ENCODE measurements at regions not wholly inside any gene's neighbourhood (a gene's known extent, or its start where the extent isn't known, plus 50 kb on each side); places are given as distances from the start of the nearest gene placed in this dataset.
"Not testable (repeated sequence)": the region's sequence is repeated elsewhere in the genome, so short reads cannot be mapped to it uniquely, and the experiment has no call there.

DNA sequence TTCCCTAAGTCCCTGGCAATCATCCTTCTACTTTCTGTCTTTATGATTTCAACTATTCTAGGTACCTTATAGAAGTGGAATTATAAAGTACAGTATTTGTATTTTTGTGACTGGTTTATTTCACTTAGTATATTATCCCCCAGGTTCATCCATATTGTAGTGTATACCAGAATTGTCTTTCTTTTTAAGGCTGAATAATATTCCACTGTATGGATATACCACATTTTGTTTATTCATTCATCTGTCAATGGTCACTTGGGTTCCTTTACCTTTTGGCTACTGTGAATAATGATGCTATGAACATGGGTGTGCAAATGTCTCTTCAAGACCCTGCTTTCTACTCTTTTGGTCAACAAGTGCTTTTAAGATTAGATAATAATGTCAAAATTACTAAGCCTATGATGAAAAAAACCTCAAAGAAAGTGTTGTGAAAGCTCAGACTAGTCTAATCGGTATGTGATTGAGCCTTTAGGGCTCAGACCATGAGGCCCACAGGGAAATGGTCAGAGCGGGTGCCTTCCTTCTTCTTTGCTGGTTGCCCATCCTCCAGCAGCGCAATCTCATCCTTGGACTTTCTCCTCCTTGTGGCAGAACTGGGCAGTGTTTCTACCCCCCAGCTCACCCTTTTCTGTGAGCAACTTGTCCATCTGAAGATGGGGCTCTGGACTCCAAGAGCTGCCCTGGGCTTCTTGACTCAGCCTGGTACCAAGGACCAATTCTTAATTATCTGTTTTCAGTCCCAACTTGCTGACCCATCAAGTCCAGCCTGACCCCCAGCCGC, 105.4 kb downstream of the TTC8 start:
- no peak for DNase-seq (ENCODE audit: low spot score)

DNA sequence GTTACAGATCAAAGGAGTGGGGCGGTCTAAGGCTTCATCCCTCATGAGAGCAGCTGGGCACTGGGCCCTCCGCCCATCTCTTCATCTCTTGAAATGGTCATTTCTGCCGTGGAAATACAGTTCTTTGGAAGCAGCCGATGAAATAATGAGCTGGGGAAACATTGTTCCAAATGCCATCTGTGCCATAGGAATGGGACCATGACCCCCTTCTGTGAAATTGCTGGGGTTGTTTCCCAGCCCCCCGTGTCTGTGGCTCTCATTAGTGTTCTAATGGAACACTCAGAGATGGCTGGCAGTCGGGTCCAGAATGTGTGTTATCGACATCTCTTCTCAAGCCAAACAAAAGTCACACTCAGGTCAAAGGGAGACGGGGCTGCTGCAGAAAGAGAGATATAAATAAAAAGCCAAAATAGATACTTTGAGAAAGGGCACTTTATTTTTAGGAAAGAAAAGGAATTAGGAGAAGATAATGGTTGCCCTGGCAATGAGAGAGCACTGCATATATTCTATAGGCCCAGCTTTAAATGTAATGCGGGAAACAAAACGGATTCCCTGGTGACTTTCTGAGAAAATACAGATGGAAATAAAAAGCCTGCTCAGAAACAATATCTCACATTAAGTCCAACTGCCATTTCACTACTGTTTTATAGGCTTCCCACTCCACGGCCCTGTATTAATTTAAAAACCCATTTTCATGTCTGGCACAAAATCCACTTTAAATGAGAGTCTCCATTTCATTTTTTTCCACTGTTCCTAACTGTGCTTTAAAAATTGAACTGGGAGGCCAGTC, 107.1 kb downstream of the TTC8 start:
- no peak for DNase-seq (ENCODE audit: low spot score)

DNA sequence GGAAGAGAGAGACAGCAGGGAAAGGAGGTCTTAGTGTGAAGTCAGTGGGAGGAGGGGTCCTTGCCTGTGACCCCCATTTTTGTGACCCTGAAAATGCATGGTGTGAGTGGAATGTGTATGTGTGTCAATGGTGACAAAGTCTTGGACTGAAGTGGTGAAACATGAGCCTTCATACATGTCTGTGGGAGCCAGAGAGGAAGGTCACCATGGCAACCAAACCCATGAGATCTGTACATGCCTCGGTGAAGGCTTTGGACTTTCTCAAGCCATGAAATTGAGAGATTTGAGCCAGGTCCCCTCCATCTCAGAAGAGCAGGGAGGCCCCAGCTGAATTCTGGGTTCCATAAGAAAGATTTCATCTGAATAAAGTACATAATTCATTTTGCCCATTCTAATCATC, 108.7 kb downstream of the TTC8 start:
- DNase-seq (ENCODE audit: low spot score): no peak

DNA sequence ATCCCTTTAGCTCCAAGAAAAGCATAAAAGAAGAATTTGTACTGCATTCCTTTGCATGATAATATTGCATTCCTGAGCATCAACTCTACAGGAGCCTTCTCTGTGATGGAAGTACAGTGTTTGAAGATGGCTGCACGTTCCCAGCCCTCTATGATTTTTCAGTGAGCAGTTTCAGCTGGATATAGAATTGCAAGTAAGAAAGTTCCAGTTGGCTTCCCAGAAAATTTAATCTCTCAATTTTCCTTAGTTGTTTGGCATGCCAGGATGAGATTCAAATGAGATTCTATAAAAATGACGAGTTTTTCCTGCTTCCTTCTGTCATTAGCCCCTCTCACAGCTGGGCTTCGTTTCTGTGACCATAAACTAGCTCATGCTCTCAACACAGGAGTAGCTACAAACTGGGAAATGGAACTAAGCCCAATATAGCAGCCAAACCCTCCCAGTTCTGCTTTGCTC, 109.9 kb downstream of the TTC8 start:
- no peak for DNase-seq (ENCODE audit: low spot score)

DNA sequence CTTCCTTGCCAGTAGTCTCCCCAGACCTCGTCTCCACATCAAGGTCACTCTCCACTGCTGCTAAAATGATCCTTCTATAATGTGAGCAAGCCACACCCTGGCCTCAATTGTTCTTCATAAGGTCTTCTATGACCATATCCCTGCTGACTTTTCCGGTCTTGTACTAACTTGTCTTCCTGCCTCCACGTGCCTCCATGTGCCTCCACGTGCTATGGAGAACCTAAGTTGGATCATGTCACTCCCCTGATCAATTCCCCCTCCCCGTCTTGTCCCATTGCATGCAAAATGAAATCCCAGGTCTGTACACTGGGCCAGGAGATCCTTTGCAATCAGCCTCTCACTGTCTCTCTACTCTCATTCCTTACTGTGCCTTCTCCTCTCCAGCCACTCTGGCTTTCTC, 110.6 kb downstream of the TTC8 start:
- no peak for DNase-seq (ENCODE audit: low spot score)

- no peak for DNase-seq (ENCODE audit: low spot score)
Measured at GRCh38 chr14:88937706-88938105, 113.3 kb downstream of the TTC8 start.

DNA sequence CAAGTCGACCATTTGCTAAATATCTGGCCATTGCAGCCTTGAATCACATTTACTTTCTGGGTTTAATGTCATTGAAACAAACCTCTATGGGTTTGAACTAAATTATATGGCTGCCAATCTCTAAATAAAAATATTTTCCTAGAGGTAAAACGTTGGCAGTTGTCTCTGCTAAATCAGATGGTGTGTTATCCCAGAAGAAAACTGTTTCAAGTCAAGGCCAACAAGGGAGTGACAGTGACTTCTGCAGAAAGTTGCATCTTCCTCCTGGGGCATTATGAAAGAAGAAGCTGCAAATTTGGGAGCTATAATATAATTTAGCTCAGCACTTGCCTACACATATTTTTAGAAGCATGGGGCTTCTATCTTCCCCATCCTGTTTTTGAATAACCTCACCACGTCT, 116.2 kb downstream of the TTC8 start:
- DNase-seq (ENCODE audit: low spot score): no peak

DNA sequence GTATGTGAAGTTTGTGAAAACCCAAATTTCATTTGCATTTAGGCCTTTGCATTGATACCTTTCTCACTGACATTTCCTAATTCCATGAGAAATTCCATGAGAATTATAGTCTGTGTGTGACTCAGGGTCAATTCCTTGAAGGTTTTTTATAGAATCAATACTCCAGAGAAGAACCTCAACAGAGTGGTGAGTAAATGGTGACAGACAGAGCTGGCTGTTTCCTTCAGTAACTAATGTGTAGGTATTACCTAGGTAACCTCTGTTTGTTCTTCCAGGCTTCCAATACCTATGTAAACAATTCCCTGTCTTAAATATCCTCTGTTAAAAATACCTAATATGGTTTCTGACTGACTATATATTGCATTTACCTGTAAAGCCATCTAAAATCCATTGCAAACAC, 117.0 kb downstream of the TTC8 start:
- no peak for DNase-seq (ENCODE audit: low spot score)

GRCh38 chr14:88947646-88948598, 123.5 kb downstream of the TTC8 start:
- DNase-seq (ENCODE audit: low spot score): no peak

DNA sequence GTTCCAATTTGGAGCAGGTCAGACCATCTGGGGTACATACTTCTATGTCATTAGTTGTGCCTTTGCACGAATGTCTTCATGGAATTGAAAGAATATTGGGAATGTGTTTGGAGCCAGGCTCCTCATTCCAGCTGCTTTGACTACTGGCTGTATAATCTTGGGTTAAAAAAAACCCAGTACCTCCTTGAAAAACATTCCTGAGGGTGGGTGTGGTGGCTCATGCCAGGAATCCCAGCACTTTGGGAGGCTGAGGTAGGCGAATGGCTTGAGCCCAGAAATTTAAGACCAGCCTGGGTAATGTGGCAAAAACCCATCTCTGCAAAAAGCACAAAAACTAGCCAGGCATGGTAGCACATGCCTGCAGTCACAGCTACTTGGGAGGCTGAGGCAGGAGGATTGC, 125.6 kb downstream of the TTC8 start:
- DNase-seq (ENCODE audit: low spot score): no peak

GRCh38 chr14:88951370-88951769, 126.9 kb downstream of the TTC8 start:
- DNase-seq (ENCODE audit: low spot score): no peak

DNA sequence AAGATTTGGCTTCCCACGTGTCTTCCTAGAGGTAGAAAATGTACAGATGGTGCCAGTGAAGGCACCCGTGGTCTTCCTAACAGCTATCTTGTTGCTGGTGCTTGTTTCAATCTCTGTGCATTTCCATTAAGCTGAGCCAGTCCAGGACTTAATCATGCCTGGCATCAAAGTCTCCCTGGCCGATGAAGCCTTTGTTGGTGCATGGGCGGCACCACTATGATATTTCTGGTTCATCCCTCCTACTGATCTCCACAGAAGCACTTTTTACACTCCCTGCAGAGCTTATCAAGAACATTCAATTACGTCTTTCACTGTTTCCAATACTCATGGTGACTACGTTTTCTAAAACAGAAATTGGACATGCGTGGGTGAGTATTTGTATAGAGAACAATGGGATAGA, 128.4 kb downstream of the TTC8 start:
- DNase-seq (ENCODE audit: low spot score): no peak

DNA sequence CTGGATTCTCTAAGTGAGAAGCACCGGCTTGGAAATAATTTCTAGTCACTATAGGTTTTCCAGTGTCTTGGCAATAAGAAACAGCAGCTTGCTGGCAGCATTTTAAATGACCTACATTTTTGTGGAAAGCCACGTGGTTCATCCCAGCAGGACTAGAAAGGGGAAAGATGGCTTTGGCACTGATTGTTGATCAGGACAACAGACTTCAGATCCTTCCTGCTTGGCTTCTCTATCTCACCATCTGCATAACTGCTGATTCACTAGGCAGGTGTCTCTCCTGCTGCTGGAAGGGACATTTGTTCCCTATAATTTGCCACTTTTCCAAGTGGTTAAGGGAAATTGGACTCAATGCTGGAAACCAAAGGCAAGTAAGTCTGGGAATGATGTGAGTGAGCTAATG, 131.0 kb downstream of the TTC8 start:
- DNase-seq (ENCODE audit: low spot score): no peak

DNA sequence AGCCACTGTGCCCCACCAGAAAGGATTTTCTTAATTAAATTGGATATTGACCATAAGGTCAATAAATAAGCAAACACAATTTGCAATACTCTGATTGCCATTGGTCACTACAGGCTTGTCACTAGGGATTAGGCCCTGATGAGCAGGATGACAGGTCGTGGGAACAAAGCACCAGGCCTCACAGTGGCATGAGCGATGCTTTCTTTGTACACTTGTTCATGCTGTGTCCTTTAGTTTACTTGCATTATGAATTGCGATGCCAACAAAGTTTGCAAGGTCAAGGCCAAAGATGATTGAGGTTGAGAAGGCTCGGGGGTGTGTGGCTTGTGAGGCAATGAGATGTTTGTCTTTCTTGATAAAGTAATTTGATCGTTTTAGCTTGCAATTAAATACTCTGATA, 136.0 kb downstream of the TTC8 start:
- no peak for DNase-seq (ENCODE audit: low spot score)

- DNase-seq (ENCODE audit: low spot score): no peak
Measured at GRCh38 chr14:88961214-88961613, 136.8 kb downstream of the TTC8 start.

DNA sequence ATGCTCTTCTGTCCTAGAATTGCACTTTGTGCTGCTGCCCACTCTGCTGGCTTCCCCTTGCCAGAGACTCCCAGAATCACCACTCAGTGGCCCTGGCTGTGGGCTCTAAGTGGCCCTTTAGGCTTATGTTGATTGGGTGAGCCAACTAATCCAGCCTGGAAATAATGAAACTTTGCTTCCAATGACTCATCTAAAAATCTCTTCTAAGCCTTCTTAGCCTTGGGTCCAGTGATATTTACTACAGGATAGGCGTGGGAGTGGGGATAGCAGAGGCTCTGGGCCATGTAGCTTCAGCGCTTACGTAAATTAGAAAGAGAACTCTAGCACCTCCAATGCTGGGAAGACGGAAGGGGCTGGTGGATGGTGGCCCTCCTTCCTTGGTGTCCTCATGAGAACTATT, 137.9 kb downstream of the TTC8 start:
- DNase-seq (ENCODE audit: low spot score): no peak

GRCh38 chr14:88967299-88967698, 142.8 kb downstream of the TTC8 start:
- no peak for DNase-seq (ENCODE audit: low spot score)

DNA sequence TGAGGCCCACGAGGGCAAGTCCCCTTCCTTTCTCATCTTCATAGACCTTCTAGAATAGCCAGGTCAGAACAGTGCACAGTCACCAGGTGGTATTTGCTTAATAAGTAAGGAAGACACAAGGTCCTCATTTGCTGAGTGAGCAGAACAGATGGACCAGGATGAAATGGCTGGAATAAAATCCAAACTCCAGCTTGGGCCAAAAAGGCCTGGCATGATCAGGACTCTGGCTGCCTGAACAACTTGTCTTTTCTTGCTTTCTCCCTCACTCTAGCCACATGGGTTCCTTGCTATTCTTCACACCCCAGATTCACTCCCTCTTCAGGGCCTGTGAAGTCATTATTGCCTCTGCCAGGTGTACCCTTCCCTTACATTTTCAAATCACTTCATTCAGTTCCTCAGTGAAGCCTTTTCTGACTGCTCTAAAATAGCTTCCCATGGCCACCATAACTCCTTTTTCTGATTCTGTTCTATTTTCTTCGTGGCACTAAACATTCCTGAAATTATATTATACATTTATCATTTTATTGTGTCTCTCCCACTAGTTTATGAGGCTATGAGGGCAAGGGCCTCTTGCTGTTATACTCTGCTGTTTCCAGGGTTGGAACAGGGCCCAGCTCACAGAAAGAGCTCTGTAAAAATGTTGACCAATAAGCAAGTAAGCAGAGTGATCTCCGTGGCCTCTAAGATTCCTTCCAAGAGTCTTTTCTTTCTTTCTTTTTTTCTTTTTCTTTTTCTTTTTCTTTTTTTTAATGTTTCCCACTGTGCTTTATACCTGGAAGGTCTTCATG, 150.8 kb downstream of the TTC8 start:
- no peak for DNase-seq (ENCODE audit: low spot score)

- DNase-seq (ENCODE audit: low spot score): no peak
Measured at GRCh38 chr14:88975926-88976325, 151.5 kb downstream of the TTC8 start.

DNA sequence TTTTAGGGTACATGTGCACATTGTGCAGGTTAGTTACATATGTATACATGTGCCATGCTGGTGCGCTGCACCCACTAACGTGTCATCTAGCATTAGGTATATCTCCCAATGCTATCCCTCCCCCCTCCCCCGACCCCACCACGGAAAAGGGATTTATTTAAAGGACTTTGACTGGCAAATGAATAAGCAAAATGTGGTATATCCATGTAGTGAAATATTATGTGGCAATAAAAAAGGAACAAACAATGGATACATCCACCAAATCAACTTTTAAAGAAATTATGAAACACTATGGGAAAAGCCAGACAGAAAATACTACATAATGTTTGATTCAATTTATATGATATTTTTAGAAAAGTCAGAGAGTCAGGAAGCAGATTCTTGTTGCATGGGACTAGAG, 156.5 kb downstream of the TTC8 start:
- not testable (repeated sequence) for DNase-seq (ENCODE audit: low spot score)

- no peak for DNase-seq (ENCODE audit: low spot score)
Measured at GRCh38 chr14:88981948-88982347, 157.5 kb downstream of the TTC8 start.
